HG02885 (cell line): ENCODE measurements at regions not wholly inside any gene's neighbourhood (a gene's known extent, or its start where the extent isn't known, plus 50 kb on each side); places are given as distances from the start of the nearest gene placed in this dataset.
"Not testable (repeated sequence)": the region's sequence is repeated elsewhere in the genome, so short reads cannot be mapped to it uniquely, and the experiment has no call there.

Experiments used
- ATAC-seq: cut with Tn5 transposase; IDR thresholded peaks from one replicate; pipeline ENCODE4 v1.9.1; 2021; ENCODE audit warnings: mild to moderate bottlenecking; ENCODE audit not compliant: unreplicated experiment, poor library complexity

DNA sequence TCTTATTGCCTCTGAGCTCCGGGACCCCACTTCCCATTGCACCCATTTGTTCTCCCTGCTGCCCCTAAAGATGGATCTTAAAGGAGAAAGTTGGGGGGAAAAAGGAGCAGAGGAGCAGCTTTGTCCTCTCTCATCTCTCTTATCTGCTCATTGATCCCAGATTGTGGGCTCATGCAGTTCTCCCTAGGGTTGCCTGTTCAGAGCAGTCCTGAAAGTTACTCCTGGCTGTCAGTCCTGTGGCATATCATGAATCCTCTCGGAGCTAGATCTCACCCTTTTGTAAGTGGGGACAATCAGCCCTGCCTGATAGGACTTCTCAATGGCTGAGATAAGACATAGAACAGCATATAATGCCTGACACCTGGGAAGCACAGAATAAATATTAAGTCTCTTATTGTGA, 440.3 kb downstream of the IRS2 start:
- no peak for ATAC-seq

DNA sequence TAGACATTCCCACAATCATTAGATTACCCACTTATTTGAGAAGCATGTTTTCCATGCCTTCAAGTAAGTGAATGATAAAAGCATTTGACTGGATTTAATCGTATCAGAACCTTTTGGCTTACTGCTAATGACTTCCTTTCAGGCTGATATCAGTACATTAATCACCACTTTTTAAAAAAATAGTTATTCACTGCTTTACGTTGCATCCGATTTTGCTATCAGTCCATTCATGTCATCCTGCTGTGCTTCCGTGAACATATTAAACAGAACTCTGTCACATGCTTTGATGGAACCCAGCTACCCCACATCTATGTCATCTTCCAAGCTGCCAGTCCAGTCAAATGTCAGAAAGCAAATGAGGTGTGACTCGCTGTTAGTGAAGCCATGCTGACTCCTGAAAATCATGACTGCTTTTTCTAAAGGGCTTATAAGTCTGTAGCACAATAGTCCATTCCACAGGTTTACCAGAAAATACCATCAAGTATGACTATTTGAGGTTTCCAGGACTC, 440.9 kb downstream of the IRS2 start:
- ATAC-seq, result no peak

DNA sequence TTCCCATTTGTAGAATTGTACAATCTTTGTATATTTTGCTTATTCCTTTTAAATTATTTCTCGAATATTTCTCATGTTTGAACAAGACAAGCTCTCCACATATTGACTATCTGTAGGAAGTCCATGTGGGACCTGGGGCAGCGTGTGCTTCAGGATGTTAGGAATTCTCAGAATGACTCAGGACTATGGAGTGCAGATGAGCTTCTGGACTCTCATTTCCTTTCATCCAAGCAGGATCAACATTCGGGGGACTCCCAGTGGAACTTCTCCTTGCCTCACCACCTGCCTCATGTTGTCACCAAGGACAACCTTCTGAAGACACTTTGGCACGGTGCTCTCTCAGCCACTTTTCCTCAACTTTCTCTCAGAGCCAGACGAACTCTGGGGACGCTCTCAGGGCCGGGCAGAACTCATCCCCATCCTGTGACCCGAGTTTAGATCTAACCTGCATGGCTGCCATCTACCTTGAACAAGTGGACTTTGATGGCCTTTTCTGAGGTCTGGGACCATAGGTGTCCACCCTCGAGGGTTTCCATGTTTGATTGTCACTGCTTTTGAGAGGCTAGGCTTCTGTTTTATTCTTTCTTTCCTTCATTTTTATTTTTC, 441.7 kb downstream of the IRS2 start:
- no peak for ATAC-seq

DNA sequence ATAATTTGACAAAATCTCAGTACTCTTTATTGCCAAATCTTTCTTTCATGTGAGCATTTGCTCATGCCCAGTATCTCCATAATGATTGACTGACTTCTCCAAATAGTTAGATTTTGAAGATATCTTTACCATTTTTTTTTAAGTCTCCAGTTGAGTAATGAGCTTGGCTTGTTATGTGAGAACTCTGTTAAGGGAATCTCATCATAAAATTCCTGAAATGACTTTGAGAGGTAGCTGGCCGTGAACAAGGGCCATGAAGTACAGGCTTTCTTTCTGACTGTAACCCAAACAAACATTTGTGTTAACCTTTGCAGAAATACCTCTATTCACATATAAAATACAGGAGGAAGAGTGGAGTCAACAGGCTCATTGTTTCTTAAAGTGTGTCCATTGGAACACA, 449.7 kb downstream of the IRS2 start:
- ATAC-seq, result no peak

DNA sequence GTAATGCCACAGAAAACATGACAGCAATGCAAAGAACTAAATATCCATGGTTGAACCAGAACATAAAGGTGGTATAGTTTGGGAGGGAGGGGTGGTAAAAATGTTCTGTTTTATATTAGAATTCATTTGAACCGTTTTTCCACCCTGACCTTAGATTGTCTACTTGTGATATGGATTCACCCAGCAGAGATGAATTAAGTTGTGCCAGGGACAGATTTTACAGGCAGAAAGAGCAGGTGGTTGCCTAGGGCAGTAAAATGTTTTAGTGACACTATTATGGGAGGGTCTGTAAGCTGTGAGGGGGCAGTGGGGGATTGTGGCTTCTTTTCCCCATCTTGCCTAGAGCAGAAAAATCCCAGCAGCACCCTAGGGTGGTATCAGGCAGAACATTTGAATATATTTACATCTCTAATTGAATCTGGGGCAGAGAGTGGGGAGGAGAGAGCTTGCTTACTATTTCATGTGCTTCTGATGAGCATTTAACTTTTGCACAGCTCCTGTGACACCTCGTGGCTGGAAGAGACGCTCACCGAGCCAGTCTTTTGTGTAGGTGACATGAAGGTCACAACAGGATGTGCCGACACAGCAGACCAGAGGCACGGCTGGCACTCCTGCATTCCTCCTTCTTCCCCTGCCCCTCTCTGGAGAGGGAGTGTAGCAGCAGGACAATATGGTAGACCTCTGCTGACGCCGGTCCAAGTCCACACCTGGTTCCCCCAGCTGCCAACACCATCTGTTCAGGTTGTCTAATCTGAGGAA, 452.3 kb downstream of the IRS2 start:
- ATAC-seq, result no peak

DNA sequence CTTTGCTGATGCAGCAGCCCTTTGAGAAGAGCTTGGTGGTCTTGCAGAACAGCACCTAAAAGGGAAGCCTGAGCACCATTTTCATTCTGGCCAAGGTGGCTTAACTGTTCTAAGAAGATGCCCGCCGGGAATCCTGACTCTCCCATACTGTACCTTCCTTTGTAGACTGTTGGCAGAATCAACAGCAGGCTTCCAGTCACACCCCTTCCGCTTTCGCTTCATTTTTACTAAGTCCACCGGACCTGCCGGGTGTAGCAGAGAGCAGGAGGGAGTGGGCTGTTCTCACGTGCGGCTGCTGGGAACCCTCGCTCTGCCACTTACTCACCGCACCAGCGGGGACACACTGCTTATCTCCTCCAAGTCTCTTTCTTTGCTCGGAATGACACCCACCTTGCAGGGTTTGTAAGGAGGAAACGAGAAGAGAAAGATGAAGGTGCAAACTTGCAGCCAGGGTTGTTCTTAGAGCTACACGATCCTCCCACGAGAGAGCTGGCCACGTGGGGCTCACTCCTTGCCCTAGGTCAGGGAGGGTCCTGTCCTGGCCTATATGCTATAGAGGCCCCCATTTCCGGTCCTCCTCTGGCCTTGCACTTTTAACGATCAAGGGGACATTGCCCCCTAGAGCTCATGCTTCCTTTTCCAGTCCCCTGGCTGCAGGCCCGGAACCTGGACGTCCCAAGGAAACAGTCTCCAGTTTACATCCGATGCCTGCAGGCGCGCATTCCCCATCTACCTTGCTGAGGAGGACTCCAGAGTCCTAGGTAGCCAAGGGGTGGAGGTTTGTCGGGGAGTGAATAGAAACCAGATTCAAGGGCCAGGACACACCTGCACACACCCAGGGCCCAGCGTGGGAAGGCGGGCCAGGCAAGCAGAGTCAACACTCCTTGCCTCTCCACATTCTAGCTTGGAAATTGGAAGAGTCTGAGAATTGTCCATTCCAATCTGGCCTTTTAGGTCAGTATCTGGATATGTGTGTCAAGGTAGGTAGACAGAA, 453.6 kb downstream of the IRS2 start:
- ATAC-seq, result no peak

DNA sequence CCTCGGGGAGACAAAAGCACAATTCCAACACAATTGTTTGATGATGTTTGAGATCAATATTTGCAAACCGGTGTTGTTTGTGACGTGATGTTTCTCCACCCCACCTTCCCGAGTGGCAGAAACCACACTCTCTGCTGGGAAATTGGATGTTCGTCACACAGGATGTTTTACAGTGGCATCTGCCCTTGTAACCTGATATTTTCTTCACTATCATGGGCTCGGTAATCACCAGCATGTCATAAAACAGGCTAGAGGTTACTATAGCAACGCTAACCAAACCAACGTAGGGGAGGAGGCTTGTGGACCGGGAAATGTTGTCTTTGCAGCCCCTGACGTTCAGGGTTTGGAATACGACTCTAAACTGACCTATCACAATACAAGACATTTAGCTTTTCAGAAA, 454.5 kb downstream of the IRS2 start:
- ATAC-seq, result no peak

DNA sequence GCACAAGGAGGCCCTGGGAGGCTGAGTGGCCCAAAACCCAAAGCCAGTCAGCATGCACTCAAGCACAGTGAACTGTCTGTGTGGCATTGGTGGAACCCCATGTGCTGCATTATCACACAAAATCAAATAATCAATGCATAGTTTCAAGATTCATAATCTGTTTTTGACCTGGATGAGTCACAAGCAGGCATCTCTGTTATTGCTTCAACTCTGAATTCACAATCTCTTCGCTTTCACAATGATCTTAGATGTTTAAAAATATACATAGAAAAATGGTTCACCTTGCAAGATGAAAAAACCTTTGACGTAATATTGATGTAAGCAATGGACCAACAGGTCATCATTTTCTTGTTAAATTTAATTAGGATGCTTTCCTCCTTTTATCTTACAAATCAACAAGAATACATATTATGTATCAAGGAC, 455.4 kb downstream of the IRS2 start:
- ATAC-seq, result no peak

DNA sequence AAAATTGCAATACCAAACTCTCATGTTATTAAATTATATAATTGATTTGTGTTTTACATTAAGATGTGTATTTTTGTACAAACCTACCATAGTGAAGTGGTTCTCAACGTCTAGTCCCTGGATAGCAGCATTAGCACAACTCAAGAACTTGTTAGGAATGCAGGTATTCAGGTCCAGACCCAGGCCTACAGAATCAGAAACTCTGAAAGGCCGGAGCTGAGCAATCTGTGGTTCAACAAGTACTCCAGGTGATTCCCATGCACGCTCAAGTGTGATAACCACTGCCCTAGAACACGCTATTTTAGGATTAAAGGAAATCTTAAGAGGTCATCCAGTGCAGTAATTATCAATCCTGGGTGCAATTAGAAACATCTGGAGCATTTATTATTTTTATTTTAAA, 456.3 kb downstream of the IRS2 start:
- ATAC-seq, result no peak

DNA sequence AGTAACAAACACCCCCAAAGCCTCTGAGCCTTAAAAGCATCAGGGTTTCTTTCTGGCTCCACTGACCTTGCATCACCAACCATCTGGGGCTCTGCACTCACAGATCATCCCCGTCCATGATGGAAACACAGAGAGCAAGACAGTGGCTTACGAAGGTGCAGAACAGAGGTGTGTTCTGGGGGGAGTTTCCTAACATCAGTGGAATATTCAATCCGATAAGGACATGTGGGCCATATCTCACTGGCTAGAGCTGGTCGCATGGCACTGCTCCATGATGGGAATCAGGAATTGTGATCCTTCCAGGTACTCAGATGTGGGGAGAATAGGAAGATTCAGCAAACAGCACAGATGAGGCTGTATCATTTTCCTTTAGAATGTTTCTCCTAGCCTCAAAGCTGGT, 457.2 kb downstream of the IRS2 start:
- no peak for ATAC-seq

DNA sequence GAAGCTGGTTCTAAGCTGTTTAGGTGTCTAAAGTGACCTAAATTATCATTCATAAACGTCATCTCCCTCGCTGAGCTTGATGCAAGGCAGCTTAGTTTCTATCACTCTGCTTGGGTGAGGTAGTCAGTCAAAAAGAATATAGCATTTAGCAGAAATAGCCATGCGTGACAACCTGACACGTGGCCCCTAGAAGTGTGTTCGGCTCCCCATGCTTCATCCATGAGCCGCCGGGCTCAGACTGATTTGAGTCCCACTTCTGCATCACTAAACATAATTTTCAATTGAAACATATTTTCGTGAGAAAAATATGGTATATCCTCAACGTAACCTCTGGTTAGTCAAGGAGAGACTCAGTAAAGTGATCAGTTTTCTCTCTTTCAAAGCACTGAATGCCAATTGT, 459.8 kb downstream of the IRS2 start:
- ATAC-seq, result no peak

DNA sequence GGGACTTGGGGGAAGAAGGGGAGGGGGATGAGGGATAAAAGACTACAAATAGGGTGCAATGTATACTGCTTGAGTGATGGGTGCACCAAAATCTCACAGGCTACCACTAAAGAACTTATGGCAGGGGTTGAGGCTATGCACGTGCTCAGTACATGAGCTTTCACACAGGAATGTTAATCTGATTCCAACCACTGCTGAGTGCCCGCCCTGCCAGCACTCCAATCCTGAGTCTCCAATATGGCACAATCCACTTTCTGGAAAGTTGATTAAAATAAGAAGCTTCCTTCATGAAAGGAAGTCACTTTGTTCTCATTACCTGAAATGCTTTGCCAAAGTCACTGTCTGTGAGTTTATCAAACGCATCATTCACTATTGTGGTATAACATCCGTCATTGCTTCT, 463.0 kb downstream of the IRS2 start:
- no peak for ATAC-seq

DNA sequence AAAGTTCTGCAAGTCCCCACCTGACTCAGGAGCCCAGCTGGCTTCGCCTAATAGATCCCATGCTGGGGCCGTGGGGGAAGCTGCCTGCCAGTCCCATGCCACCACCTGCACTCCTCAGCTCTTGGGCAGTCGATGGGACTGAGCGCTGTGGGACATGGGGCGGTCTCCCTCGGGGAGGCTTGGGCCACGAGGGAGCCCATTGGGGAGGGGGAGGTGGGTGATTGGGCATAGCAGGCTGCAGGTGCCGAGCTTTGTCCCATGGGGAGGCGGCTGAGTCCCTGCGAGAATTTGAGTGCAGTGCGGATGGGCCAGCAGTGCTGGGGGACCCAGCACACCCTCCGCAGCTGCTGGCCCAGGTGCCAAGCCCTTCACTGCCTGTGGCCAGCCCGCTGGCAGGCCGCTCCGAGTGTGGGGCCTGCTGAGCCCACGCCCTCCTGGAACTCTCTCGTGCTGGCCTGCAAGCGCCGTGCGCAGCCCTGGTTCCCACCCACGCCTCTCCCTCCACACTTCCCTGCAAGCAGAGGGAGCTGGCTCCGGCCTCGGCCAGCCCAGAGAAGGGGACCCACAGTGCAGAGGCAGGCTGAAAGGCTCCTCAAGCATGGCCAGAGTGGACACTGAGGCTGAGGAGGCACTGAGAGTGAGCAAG, 467.3 kb downstream of the IRS2 start:
- ATAC-seq, result no peak

DNA sequence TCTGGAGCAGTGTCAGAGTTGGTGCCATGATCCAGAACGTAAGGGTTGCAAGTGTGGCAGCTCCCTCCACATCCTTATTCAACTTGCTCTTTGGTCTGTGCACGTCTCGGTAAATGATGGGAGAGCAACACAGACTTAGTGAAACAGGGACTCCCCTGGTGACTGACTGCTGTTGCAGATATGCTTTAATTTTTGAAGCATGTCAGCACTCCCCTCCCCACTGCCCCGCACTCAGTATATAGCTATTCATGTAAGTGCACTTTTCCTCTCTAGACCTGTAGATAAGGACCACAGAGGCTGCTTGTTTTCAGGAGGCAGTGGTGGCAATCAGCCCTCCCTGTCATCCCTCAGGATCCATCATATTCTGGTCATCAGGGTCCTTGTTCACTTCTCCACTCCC, 470.9 kb downstream of the IRS2 start:
- no peak for ATAC-seq

DNA sequence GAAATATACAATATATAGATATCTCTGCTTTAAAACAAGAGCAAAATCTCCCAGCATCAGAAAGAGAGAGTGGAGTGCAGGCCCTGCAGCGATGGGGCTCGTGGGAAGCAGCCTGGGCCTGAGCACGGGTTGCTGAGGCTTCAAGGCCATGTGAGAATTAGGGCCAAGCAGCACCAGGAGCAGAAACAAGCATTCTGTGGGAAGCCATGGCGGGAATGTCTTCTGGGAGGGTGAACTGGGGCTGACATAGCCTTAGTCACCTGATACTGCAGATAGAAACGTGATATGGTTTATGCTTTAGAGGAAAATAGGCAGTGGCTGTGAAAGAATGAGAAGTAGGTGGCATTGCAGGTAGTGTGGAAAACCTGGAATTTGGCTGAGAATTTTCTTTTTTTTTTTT, 472.3 kb downstream of the IRS2 start:
- no peak for ATAC-seq

DNA sequence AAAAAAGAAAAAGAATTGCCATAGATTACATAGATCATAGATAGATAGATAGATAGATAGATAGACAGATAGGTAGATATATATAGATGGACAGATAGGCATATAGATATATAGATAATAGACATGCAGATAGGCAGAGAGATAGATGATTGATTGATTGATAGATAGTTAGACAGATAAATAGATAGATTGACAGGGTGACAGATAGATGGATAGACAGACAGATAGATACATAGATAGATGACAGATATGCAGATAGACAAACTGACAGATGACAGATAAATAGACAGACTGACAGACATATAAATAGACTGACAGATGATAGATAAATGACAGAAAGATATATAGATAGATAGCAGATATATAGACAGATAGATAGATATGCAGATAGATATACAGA, 474.0 kb downstream of the IRS2 start:
- ATAC-seq, result no peak

DNA sequence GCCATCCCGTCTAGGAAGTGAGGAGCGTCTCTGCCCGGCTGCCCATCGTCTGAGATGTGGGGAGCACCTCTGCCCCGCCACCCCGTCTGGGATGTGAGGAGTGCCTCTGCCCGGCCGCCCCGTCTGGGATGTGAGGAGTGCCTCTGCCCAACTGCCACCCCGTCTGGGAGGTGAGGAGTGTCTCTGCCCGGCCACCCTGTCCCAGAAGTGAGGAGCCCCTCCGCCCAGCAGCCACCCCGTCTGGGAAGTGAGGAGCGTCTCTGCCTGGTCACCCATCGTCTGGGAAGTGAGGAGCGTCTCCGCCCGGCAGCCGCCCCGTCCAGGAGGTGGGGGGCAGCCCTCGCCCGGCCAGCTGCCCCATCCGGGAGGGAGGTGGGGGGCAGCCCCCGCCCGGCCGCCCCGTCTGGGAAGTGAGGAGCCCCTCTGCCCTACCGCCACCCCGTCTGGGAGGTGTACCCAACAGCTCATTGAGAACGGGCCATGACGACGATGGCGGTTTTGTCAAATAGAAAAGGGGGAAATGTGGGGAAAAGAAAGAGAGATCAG, 474.9 kb downstream of the IRS2 start:
- not testable (repeated sequence) for ATAC-seq

DNA sequence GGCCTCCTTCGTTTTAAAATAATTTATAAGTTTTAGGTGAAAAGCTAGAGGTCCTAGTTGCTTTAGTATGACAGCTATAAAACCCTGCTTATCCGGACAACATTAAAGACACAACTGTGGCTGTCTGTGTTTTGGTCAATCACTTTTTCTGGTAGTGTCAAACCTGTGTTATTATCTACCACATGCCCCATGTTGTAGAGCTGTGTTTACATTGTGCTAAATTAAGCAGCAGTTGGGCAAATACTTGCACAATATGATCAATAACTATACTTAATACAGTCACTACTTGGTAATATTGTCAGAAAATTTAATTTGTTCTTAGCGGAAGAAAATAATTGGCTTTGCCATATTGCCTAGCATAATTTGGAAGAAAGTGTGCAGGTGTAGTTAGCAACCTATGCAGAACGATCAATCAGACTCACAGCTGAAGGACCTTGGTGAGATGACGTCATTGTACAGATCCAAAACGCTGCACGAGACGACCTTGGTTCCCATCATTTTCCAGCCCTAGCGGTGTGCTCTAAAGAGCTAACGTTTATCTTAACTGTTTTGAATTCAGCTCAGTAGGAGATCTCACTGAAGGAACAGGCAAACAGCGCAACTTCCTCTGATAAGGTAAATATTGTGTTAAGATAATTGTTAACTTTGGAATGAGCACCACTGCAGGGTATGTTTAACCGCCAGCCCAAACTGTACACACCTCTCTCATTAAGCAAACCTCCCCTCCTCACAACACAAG, 476.6 kb downstream of the IRS2 start:
- ATAC-seq, result no peak

DNA sequence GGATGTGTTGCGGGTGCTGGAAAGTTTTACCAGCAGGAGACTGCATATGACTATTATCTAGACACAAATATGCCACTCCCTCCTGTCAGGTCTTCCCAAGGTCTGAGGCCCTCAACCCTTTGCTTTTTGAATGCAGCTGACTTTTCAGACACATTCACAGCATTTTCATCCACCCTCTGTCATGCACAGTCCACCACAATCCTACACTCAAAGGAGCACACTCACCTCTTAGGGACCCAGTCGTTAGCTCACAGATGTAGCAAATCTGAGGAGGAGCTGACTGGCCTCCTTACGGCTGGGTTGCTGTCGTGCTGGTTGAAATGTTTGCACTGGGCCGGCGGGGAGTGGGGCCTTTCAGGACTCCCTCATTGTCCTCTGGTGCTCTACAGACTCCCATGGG, 479.4 kb downstream of the IRS2 start:
- no peak for ATAC-seq
